ENCODE measurements at regions not wholly inside any gene's neighbourhood (a gene's known extent, or its start where the extent isn't known, plus 50 kb on each side); places are given as distances from the start of the nearest gene placed in this dataset.

DNA sequence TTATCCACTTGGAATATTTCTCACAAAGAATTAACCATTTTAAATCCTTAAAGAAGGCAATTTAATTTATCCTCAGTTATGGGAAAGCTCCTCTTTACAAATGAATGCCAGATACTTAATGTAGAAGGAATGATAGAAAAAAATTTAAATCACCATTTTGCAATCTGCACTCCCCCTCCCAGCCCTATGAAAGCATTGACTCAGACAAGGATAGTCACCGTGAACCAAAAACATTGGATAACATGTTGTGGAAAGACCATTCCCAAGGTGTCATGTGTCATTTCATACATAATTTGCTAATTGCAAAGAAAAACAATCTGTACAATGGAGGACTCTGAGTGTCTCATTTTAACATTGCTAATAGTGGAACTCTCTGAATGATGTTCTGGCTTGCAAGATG is 421.0 kb downstream of the TXNL1 start:
- TF ChIP-seq, protein P1, sequence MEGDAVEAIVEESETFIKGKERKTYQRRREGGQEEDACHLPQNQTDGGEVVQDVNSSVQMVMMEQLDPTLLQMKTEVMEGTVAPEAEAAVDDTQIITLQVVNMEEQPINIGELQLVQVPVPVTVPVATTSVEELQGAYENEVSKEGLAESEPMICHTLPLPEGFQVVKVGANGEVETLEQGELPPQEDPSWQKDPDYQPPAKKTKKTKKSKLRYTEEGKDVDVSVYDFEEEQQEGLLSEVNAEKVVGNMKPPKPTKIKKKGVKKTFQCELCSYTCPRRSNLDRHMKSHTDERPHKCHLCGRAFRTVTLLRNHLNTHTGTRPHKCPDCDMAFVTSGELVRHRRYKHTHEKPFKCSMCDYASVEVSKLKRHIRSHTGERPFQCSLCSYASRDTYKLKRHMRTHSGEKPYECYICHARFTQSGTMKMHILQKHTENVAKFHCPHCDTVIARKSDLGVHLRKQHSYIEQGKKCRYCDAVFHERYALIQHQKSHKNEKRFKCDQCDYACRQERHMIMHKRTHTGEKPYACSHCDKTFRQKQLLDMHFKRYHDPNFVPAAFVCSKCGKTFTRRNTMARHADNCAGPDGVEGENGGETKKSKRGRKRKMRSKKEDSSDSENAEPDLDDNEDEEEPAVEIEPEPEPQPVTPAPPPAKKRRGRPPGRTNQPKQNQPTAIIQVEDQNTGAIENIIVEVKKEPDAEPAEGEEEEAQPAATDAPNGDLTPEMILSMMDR (IDR thresholded peaks at IDR 0.05) = no peak
- TF ChIP-seq POLR2A (IDR thresholded peaks at IDR 0.05) (no peak), POLR2AphosphoS5 (IDR thresholded peaks at IDR 0.05) (no peak)

Data from prostate gland (tissue), 2 donors.